CD4-positive, alpha-beta memory T cell (primary cell): ENCODE measurements at regions not wholly inside any gene's neighbourhood (a gene's known extent, or its start where the extent isn't known, plus 50 kb on each side); places are given as distances from the start of the nearest gene placed in this dataset.

ENCODE experiments used
- CTCF ChIA-PET: fragments of 350-600 bp; sonication (Branson Sonifier 250); formaldehyde crosslinking; loops from one replicate; lab custom pipeline; 2021; ENCODE audit warnings: inconsistent platforms; ENCODE audit not compliant: partially characterized antibody; lab: Charles Lee
- POLR2A ChIA-PET: fragments of 350-600 bp; sonication (Branson Sonifier 250); formaldehyde crosslinking; loops from one replicate; lab custom pipeline; 2021; ENCODE audit not compliant: partially characterized antibody; lab: Charles Lee
- DNase-seq, 5 donors: peaks; one replicate each; pipeline versions ENCODE4 v3.0.0 to v3.0.0-alpha.2; 2020 to 2022; ENCODE audit warnings: mixed read lengths in 1 of 5
- H3K27ac ChIP-seq: one replicate; pipeline ENCODE4 v1.7.0; 2013; ENCODE audit warnings: low read depth, low read length
- H3K27me3 ChIP-seq: 2 replicates; pipeline ENCODE4 v1.7.0; 2013; ENCODE audit warnings: mild to moderate bottlenecking, low read length, moderate library complexity; ENCODE audit not compliant: insufficient read depth
- H3K36me3 ChIP-seq: 2 replicates; pipeline ENCODE4 v1.7.0; 2013; ENCODE audit warnings: mild to moderate bottlenecking, low read length, moderate library complexity; ENCODE audit not compliant: insufficient read depth
- H3K4me1 ChIP-seq: 2 replicates; pipeline ENCODE4 v1.7.0; 2013; ENCODE audit warnings: mild to moderate bottlenecking, low read length, moderate library complexity; ENCODE audit not compliant: insufficient read depth
- H3K4me3 ChIP-seq, 2 donors: one replicate each; pipeline ENCODE4 v1.7.0; 2013; ENCODE audit warnings: low read length in 2 of 2, mild to moderate bottlenecking in 1 of 2
- H3K9me3 ChIP-seq, 2 donors: one replicate each; pipeline ENCODE4 v1.7.0; 2013; ENCODE audit warnings: low read length in 2 of 2, control low read depth in 1 of 2; ENCODE audit not compliant: control insufficient read depth in 1 of 2
- H3K27ac Mint-ChIP-seq, 7 donors: one replicate each; pipeline ENCODE4 v1.8.0; 2020 to 2021; ENCODE audit warnings: mixed read lengths in 7 of 7, mild to moderate bottlenecking in 6 of 7, inconsistent platforms in 3 of 7, moderate library complexity in 3 of 7
- H3K27me3 Mint-ChIP-seq, 2 donors: one replicate each; pipeline ENCODE4 v1.8.0; 2020 to 2021; ENCODE audit warnings: mixed read lengths in 2 of 2
- H3K36me3 Mint-ChIP-seq, 2 donors: one replicate each; pipeline ENCODE4 v1.8.0; 2020 to 2021; ENCODE audit warnings: mixed read lengths in 2 of 2, inconsistent platforms in 1 of 2, mild to moderate bottlenecking in 1 of 2
- H3K4me1 Mint-ChIP-seq, 4 donors: one replicate each; pipeline ENCODE4 v1.8.0; 2020 to 2021; ENCODE audit warnings: mixed read lengths in 4 of 4, mild to moderate bottlenecking in 1 of 4
- H3K4me3 Mint-ChIP-seq, 8 donors: one replicate each; pipeline ENCODE4 v1.8.0; 2020 to 2021; ENCODE audit warnings: mixed read lengths in 8 of 8, mild to moderate bottlenecking in 7 of 8, moderate library complexity in 6 of 8, inconsistent platforms in 3 of 8
- H3K9me3 Mint-ChIP-seq, 8 donors: one replicate each; pipeline ENCODE4 v1.8.0; 2020 to 2021; ENCODE audit warnings: mixed read lengths in 8 of 8, mild to moderate bottlenecking in 5 of 8, inconsistent platforms in 3 of 8, moderate library complexity in 1 of 8
- intact Hi-C: fragments of 100-400 bp; cut with micrococcal nuclease; formaldehyde crosslinking; loops from one replicate; pipeline ENCODE4 v1.15.1; 2023

- intact Hi-C loops = no loop called here
- no peak overlapping the region for H3K4me3 Mint-ChIP-seq
- peaks cover 0 to 20% (median 3%) of the 10 kb centered on the region in 8 donors for H3K9me3 Mint-ChIP-seq
- no peaks in the 10 kb centered on the region for H3K36me3 Mint-ChIP-seq
- Histone ChIP-seq H3K4me3 (no peak overlapping the region), H3K27ac (no peak overlapping the region), H3K9me3 (no peaks in the 10 kb centered on the region), H3K36me3 (no peaks in the 10 kb centered on the region), H3K27me3 (no peaks in the 10 kb centered on the region), H3K4me1 (no peaks in the 10 kb centered on the region)
- H3K4me1 Mint-ChIP-seq = no peaks in the 10 kb centered on the region
- H3K27me3 Mint-ChIP-seq = no peaks in the 10 kb centered on the region
- no peak for DNase-seq
- CTCF ChIA-PET = no interaction called here
- H3K27ac Mint-ChIP-seq = no peak overlapping the region
- POLR2A ChIA-PET = no interaction called here
Measured at GRCh38 chr5:3335301-3335700, 260.3 kb upstream of the IRX1 start.

DNA sequence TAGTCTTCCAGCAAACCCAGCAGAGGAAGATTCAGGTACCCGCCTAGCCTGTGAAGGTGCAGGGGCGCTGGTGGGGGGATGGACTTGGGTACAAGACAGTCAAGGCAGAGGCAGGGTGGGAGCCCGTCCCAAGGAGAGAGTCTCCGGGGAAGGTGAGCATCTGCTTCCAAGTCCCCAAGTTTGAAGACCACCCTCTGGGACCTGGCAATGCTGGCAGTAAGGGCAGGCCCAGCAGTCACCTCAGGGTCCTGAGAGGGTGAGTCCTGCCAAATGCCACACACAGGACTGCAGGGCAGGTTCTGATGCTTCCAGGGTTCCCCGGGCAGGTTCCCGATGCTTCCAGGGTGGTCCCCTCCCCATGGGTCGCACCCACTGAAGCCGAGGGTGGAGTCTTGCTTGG is 261.8 kb upstream of the IRX1 start:
- H3K27me3 Mint-ChIP-seq = no peaks in the 10 kb centered on the region
- H3K9me3 Mint-ChIP-seq = peaks cover 0 to 17% (median 3%) of the 10 kb centered on the region in 8 donors
- ChIA-PET CTCF (no interaction called here), POLR2A (no interaction called here)
- no peaks in the 10 kb centered on the region for H3K9me3 ChIP-seq
- H3K27ac ChIP-seq = no peak overlapping the region
- no peaks in the 10 kb centered on the region for H3K4me1 Mint-ChIP-seq
- H3K36me3 Mint-ChIP-seq = no peaks in the 10 kb centered on the region
- H3K27ac Mint-ChIP-seq = no peak overlapping the region
- H3K4me3 ChIP-seq = no peak overlapping the region
- H3K4me3 Mint-ChIP-seq = no peak overlapping the region
- intact Hi-C loops = no loop called here
- DNase-seq = no peak
- no peaks in the 10 kb centered on the region for H3K27me3 ChIP-seq
- H3K4me1 ChIP-seq = no peaks in the 10 kb centered on the region
- no peaks in the 10 kb centered on the region for H3K36me3 ChIP-seq

- intact Hi-C loops = no loop called here
- Mint-ChIP-seq H3K27me3 (no peaks in the 10 kb centered on the region), H3K9me3 (peaks cover 0 to 12% (median 3%) of the 10 kb centered on the region in 8 donors), H3K4me3 (peak overlapping the region in 1 of 8 donors; percentile 5), H3K27ac (no peak overlapping the region), H3K36me3 (no peaks in the 10 kb centered on the region), H3K4me1 (no peaks in the 10 kb centered on the region)
- no peaks in the 10 kb centered on the region for H3K4me1 ChIP-seq
- no peaks in the 10 kb centered on the region for H3K9me3 ChIP-seq
- H3K27me3 ChIP-seq = no peaks in the 10 kb centered on the region
- ChIA-PET CTCF (no interaction called here), POLR2A (no interaction called here)
- no peaks in the 10 kb centered on the region for H3K36me3 ChIP-seq
- no peak overlapping the region for H3K27ac ChIP-seq
- H3K4me3 ChIP-seq = no peak overlapping the region
- DNase-seq = no peak
Measured at GRCh38 chr5:3333105-3333504, 262.5 kb upstream of the IRX1 start.

- intact Hi-C loops = no loop called here
- Mint-ChIP-seq H3K27ac (no peak overlapping the region), H3K4me3 (no peak overlapping the region), H3K36me3 (no peaks in the 10 kb centered on the region), H3K4me1 (no peaks in the 10 kb centered on the region), H3K27me3 (no peaks in the 10 kb centered on the region), H3K9me3 (peaks cover 1 to 14% (median 4%) of the 10 kb centered on the region in 8 donors)
- Histone ChIP-seq H3K27ac (no peak overlapping the region), H3K4me1 (no peaks in the 10 kb centered on the region), H3K36me3 (no peaks in the 10 kb centered on the region), H3K9me3 (no peaks in the 10 kb centered on the region), H3K4me3 (no peak overlapping the region), H3K27me3 (no peaks in the 10 kb centered on the region)
- DNase-seq = no peak
- POLR2A ChIA-PET = no interaction called here
- CTCF ChIA-PET = no interaction called here
Measured at GRCh38 chr5:3331819-3332218, 263.8 kb upstream of the IRX1 start.

DNA sequence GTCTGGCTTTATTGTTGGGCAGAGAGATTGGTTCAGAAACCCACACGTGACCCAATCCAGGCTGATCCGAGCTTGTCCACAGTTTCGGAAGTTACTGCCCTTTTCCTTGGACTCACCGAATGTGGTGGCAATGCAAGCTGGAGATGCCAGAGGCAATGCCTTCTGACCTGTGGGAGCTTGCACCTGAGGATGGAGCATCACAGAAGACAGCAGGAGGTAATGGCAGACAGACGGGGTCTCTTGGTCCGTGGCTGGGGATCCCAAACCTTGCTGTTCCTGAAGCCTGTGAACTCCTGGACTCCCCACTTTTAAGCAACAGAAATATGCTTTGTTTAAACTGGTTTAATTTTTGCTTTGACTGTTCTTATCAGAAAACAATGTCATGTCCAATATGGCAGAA is 265.2 kb upstream of the IRX1 start:
- ChIA-PET POLR2A (no interaction called here), CTCF (no interaction called here)
- Histone ChIP-seq H3K4me1 (no peaks in the 10 kb centered on the region), H3K9me3 (no peaks in the 10 kb centered on the region), H3K27ac (no peak overlapping the region), H3K36me3 (no peaks in the 10 kb centered on the region), H3K27me3 (no peaks in the 10 kb centered on the region), H3K4me3 (no peak overlapping the region)
- Mint-ChIP-seq H3K4me3 (no peak overlapping the region), H3K27me3 (no peaks in the 10 kb centered on the region), H3K4me1 (no peaks in the 10 kb centered on the region), H3K36me3 (no peaks in the 10 kb centered on the region), H3K9me3 (peaks cover 1 to 18% (median 5%) of the 10 kb centered on the region in 8 donors), H3K27ac (no peak overlapping the region)
- no peak for DNase-seq
- intact Hi-C loops = no loop called here

GRCh38 chr5:3329427-3329826 is 266.2 kb upstream of the IRX1 start:
- no peak overlapping the region for H3K27ac ChIP-seq
- intact Hi-C loops = no loop called here

GRCh38 chr5:3326841-3327232 is 268.8 kb upstream of the IRX1 start:
- no peaks in the 10 kb centered on the region for H3K36me3 ChIP-seq

More at GRCh38 chr5:3329427-3329826, 266.2 kb upstream of the IRX1 start:
- Mint-ChIP-seq H3K4me3 (no peak overlapping the region), H3K36me3 (no peaks in the 10 kb centered on the region), H3K4me1 (no peaks in the 10 kb centered on the region), H3K27me3 (no peaks in the 10 kb centered on the region), H3K9me3 (peaks cover 1 to 14% (median 4%) of the 10 kb centered on the region in 8 donors), H3K27ac (no peak overlapping the region)
- H3K36me3 ChIP-seq = no peaks in the 10 kb centered on the region
- POLR2A ChIA-PET = no interaction called here
- no peak overlapping the region for H3K4me3 ChIP-seq
- H3K9me3 ChIP-seq = no peaks in the 10 kb centered on the region
- H3K4me1 ChIP-seq = no peaks in the 10 kb centered on the region
- DNase-seq = no peak
- CTCF ChIA-PET = no interaction called here
- no peaks in the 10 kb centered on the region for H3K27me3 ChIP-seq

More at GRCh38 chr5:3326841-3327232, 268.8 kb upstream of the IRX1 start:
- Histone ChIP-seq H3K4me3 (no peak overlapping the region), H3K27ac (no peak overlapping the region), H3K4me1 (no peaks in the 10 kb centered on the region), H3K9me3 (no peaks in the 10 kb centered on the region), H3K27me3 (no peaks in the 10 kb centered on the region)
- intact Hi-C loops = no loop called here
- DNase-seq = no peak
- Mint-ChIP-seq H3K27ac (no peak overlapping the region), H3K9me3 (peaks cover 1 to 14% (median 2%) of the 10 kb centered on the region in 8 donors), H3K27me3 (no peaks in the 10 kb centered on the region), H3K4me1 (no peaks in the 10 kb centered on the region), H3K36me3 (no peaks in the 10 kb centered on the region), H3K4me3 (no peak overlapping the region)
- ChIA-PET CTCF (no interaction called here), POLR2A (no interaction called here)
